ENCODE measurements at regions not wholly inside any gene's neighbourhood (a gene's known extent, or its start where the extent isn't known, plus 50 kb on each side); places are given as distances from the start of the nearest gene placed in this dataset.

DNA sequence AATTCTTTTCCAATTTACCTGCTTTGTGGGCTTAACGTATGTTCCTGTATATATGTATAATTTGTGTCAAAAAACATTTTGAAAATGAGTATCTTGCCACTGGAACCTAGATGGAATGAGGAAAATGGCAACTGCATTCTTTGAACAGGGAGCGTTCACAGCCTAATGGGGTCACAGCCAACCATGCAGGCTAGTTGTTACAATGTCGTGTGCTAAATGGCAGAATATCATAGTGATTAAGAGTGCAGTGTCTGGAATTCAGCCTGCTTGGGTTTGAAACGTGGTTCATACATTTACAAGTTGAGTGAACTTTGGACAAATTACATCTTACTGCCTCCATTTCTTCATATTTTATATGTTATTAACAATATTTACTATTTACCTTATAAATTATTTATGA is 70.8 kb downstream of the PCDH7 start:
- peaks cover 23 to 35% of the 10 kb centered on the region in 2 experiments for H3K4me1 Mint-ChIP-seq
- Histone ChIP-seq H2BK20ac (ENCODE audit: low read depth, low read length, poor library complexity, severe bottlenecking) (no peak overlapping the region), H3K56ac (ENCODE audit: insufficient read length, low read depth, low read length) (no peak overlapping the region), H4K5ac (ENCODE audit: insufficient read length, low read depth, low read length) (no peak overlapping the region), H3K79me2 (ENCODE audit: insufficient read depth, low read length) (no peaks in the 10 kb centered on the region), H3K14ac (ENCODE audit: insufficient read depth, low read length) (no peak overlapping the region), H3K23me2 (ENCODE audit: insufficient read length, low read depth, low read length, poor library complexity, severe bottlenecking) (no peaks in the 10 kb centered on the region), H3K79me1 (ENCODE audit: insufficient read depth, low read depth, low read length, poor library complexity, severe bottlenecking) (no peaks in the 10 kb centered on the region), H4K91ac (ENCODE audit: insufficient read length, low read depth, low read length) (no peak overlapping the region), H3K9ac (ENCODE audit: extremely low read depth, insufficient read length, low read length) (no peak overlapping the region), H3K27me3 (ENCODE audit: insufficient read depth, low read length) (no peaks in the 10 kb centered on the region), H2BK12ac (ENCODE audit: insufficient read length, low read depth, low read length) (no peak overlapping the region), H4K20me1 (ENCODE audit: control insufficient read depth, insufficient read depth, insufficient read length) (no peaks in the 10 kb centered on the region), H3K4me1 (ENCODE audit: insufficient read depth, low read length) (peaks cover 4% of the 10 kb centered on the region; the same call in 1 of the 2 replicates), H2AK5ac (ENCODE audit: insufficient read length, low read length) (no peak overlapping the region), H3K18ac (ENCODE audit: insufficient read length, low read depth, low read length) (no peak overlapping the region), H2BK15ac (ENCODE audit: low read depth, low read length) (no peak overlapping the region), H4K8ac (replicated peaks; ENCODE audit: insufficient read length, low read depth, low read length) (no peak overlapping the region), H2AFZ (ENCODE audit: low read length) (no peak overlapping the region), H3T11ph (ENCODE audit: low read length) (no peak overlapping the region), H3K4me2 (ENCODE audit: insufficient read depth, insufficient read length, low read length) (no peak overlapping the region), H3K23ac (ENCODE audit: insufficient read length, low read depth, low read length) (no peak overlapping the region), H2BK120ac (ENCODE audit: low read depth, low read length, poor library complexity, severe bottlenecking) (no peak overlapping the region), H3K9me3 (ENCODE audit: control insufficient read depth, low read depth, low read length) (no peaks in the 10 kb centered on the region), H2BK5ac (ENCODE audit: insufficient read length, low read length) (no peak overlapping the region), H3K4ac (ENCODE audit: low read depth, low read length) (no peak overlapping the region), H3K27ac (ENCODE audit: insufficient read length, low read depth, low read length) (no peak overlapping the region)
- no peak overlapping the region for H3K4me3 Mint-ChIP-seq
- no CpG with 5 or more reads among the region's 4 CpGs for WGBS (ENCODE audit: extremely low coverage, insufficient read length, low lambda C conversion rate)
- H3K27me3 Mint-ChIP-seq (ENCODE audit: low read depth): no peaks in the 10 kb centered on the region
- H3K36me3 Mint-ChIP-seq (ENCODE audit: insufficient read depth in 1 of 3, low read depth in 3 of 3): no peaks in the 10 kb centered on the region
- no peak for DNase-seq
- H3K27ac Mint-ChIP-seq: no peak overlapping the region
- H3K9me3 Mint-ChIP-seq: no peaks in the 10 kb centered on the region
- TF ChIP-seq, protein P1, sequence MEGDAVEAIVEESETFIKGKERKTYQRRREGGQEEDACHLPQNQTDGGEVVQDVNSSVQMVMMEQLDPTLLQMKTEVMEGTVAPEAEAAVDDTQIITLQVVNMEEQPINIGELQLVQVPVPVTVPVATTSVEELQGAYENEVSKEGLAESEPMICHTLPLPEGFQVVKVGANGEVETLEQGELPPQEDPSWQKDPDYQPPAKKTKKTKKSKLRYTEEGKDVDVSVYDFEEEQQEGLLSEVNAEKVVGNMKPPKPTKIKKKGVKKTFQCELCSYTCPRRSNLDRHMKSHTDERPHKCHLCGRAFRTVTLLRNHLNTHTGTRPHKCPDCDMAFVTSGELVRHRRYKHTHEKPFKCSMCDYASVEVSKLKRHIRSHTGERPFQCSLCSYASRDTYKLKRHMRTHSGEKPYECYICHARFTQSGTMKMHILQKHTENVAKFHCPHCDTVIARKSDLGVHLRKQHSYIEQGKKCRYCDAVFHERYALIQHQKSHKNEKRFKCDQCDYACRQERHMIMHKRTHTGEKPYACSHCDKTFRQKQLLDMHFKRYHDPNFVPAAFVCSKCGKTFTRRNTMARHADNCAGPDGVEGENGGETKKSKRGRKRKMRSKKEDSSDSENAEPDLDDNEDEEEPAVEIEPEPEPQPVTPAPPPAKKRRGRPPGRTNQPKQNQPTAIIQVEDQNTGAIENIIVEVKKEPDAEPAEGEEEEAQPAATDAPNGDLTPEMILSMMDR (conservative IDR thresholded peaks at IDR 0.05): no peak

Measured in H9 (cell line).